ELF-1 (cell line): ENCODE measurements at regions not wholly inside any gene's neighbourhood (a gene's known extent, or its start where the extent isn't known, plus 50 kb on each side); places are given as distances from the start of the nearest gene placed in this dataset.

Source experiments
- DNase-seq: peaks from one replicate; pipeline ENCODE4 v3.0.0-alpha.2; 2016; ENCODE audit warnings: low read depth, low spot score

- DNase-seq: no peak
Measured at GRCh38 chr12:114302606-114303315, 103.2 kb downstream of the TBX5 start.

GRCh38 chr12:114302117-114302516 is 103.8 kb downstream of the TBX5 start:
- peak; percentile 49 for DNase-seq

- DNase-seq: no peak
Measured at GRCh38 chr12:114294303-114294685, 111.7 kb downstream of the TBX5 start.

GRCh38 chr12:114293571-114294302 is 112.2 kb downstream of the TBX5 start:
- DNase-seq: no peak

- DNase-seq: no peak
Measured at GRCh38 chr12:114293073-114293472, 112.9 kb downstream of the TBX5 start.

- no peak for DNase-seq
Measured at GRCh38 chr12:114291389-114292060, 114.4 kb downstream of the TBX5 start.

- DNase-seq: peak; percentile 14
Measured at GRCh38 chr12:114287821-114288525, 118.0 kb downstream of the TBX5 start.

GRCh38 chr12:114286145-114286544 is 119.8 kb downstream of the TBX5 start:
- peak; percentile 25 for DNase-seq

GRCh38 chr12:114285554-114285953 is 120.4 kb downstream of the TBX5 start:
- no peak for DNase-seq

GRCh38 chr12:114284041-114284440 is 121.9 kb downstream of the TBX5 start:
- no peak for DNase-seq

- no peak for DNase-seq
Measured at GRCh38 chr12:114275932-114276785, 129.8 kb downstream of the TBX5 start.

GRCh38 chr12:114275086-114275485 is 130.9 kb downstream of the TBX5 start:
- DNase-seq: no peak

- DNase-seq: no peak
Measured at GRCh38 chr12:114274131-114274530, 131.8 kb downstream of the TBX5 start.

- no peak for DNase-seq
Measured at GRCh38 chr12:114272605-114273004, 133.3 kb downstream of the TBX5 start.

- DNase-seq: no peak
Measured at GRCh38 chr12:114272071-114272470, 133.9 kb downstream of the TBX5 start.

- peak; percentile 19 for DNase-seq
Measured at GRCh38 chr12:114269153-114269552, 136.8 kb downstream of the TBX5 start.

- no peak for DNase-seq
Measured at GRCh38 chr12:114266536-114266935, 139.4 kb downstream of the TBX5 start.

- DNase-seq: no peak
Measured at GRCh38 chr12:114265036-114265435, 140.9 kb downstream of the TBX5 start.

- no peak for DNase-seq
Measured at GRCh38 chr12:114263056-114263805, 142.7 kb downstream of the TBX5 start.

GRCh38 chr12:114257687-114258086 is 148.3 kb downstream of the TBX5 start:
- no peak for DNase-seq
